Neural cell (in vitro differentiated cells): ENCODE measurements at regions not wholly inside any gene's neighbourhood (a gene's known extent, or its start where the extent isn't known, plus 50 kb on each side); places are given as distances from the start of the nearest gene placed in this dataset.

Experiments used
- H2AFZ ChIP-seq: fragments of 200-600, 300-800 bp; sonication (generic), shearing (Covaris generic); 2 replicates; pipeline ENCODE4 v1.6.0; 2014; ENCODE audit warnings: low read depth, mild to moderate bottlenecking, antibody characterized with exemption, low read length, moderate library complexity
- H3F3A ChIP-seq: fragments of 200-600 bp; shearing (Covaris generic); 2 replicates; pipeline ENCODE4 v1.6.1; 2016; ENCODE audit warnings: mild to moderate bottlenecking, moderate library complexity, mixed read lengths, antibody characterized with exemption, low read length; ENCODE audit not compliant: insufficient read depth, poor library complexity, severe bottlenecking
- H3K27ac ChIP-seq: fragments of 200-600, 300-800 bp; sonication (generic), shearing (Covaris generic); 2 replicates; pipeline ENCODE4 v1.5.1; 2014; ENCODE audit warnings: mild to moderate bottlenecking, low read length, moderate library complexity
- H3K27me3 ChIP-seq: fragments of 300-800, 200-600 bp; sonication (generic), shearing (Covaris generic); 2 replicates; pipeline ENCODE4 v1.6.0; 2014; ENCODE audit warnings: mild to moderate bottlenecking, low read depth, low read length, moderate library complexity; ENCODE audit not compliant: insufficient read depth
- H3K36me3 ChIP-seq: fragments of 300-800, 200-600 bp; sonication (generic), shearing (Covaris generic); 2 replicates; pipeline ENCODE4 v1.5.1; 2014; ENCODE audit warnings: mild to moderate bottlenecking, antibody characterized with exemption, low read length, moderate library complexity; ENCODE audit not compliant: insufficient read depth
- H3K4me2 ChIP-seq: fragments of 300-800, 200-600 bp; sonication (generic), shearing (Covaris generic); 2 replicates; pipeline ENCODE4 v1.6.0; 2014; ENCODE audit warnings: mild to moderate bottlenecking, low read length
- H3K4me3 ChIP-seq: fragments of 300-800, 200-600 bp; sonication (generic), shearing (Covaris generic); 2 replicates; pipeline ENCODE4 v1.5.1; 2014; ENCODE audit warnings: mild to moderate bottlenecking, low read length, moderate library complexity
- H3K79me2 ChIP-seq: fragments of 200-600 bp; shearing (Covaris generic); replicated peaks from 2 replicates; pipeline ENCODE4 v1.6.0; 2014; ENCODE audit warnings: mild to moderate bottlenecking, low read length, moderate library complexity; ENCODE audit not compliant: insufficient read depth
- H3K9ac ChIP-seq: fragments of 300-800, 200-600 bp; sonication (generic), shearing (Covaris generic); 2 replicates; pipeline ENCODE4 v1.6.1; 2016; ENCODE audit warnings: mild to moderate bottlenecking, low read length, mixed read lengths
- H3K9me2 ChIP-seq: fragments of 200-600 bp; shearing (Covaris generic); 2 replicates; pipeline ENCODE4 v1.6.1; 2016; ENCODE audit warnings: mild to moderate bottlenecking, low read length, mixed read lengths; ENCODE audit not compliant: insufficient read depth
- H3K9me3 ChIP-seq: fragments of 200-600, 300-800 bp; sonication (generic), shearing (Covaris generic); 2 replicates; pipeline ENCODE4 v1.6.1; 2016; ENCODE audit warnings: mild to moderate bottlenecking, mixed run types, low read length, moderate library complexity, mixed read lengths
- H4K20me1 ChIP-seq: fragments of 200-600 bp; shearing (Covaris generic); 2 replicates; pipeline ENCODE4 v1.6.1; 2016; ENCODE audit warnings: mild to moderate bottlenecking, mixed run types; ENCODE audit not compliant: insufficient read depth
- CTCF ChIP-seq: fragments of 450-650 bp; IDR thresholded peaks from 2 replicates; pipeline ENCODE4 v1.5.1; 2014; ENCODE audit warnings: antibody characterized with exemption, mild to moderate bottlenecking, moderate library complexity; ENCODE audit not compliant: poor library complexity, severe bottlenecking
- EP300 ChIP-seq: fragments of 450-650 bp; conservative IDR thresholded peaks from 2 replicates; pipeline ENCODE4 v1.6.1; 2014; ENCODE audit warnings: antibody characterized with exemption, mild to moderate bottlenecking, moderate library complexity; ENCODE audit not compliant: poor library complexity, severe bottlenecking
- EZH2 ChIP-seq: fragments of 200-600, 300-800 bp; shearing (Covaris generic), sonication (generic); IDR thresholded peaks from 2 replicates; pipeline ENCODE4 v1.6.1; 2014; ENCODE audit warnings: antibody characterized with exemption, low read length, borderline replicate concordance, mild to moderate bottlenecking; ENCODE audit not compliant: insufficient read depth, poor library complexity, severe bottlenecking
- MXI1 ChIP-seq: fragments of 450-650 bp; conservative IDR thresholded peaks from 2 replicates; pipeline ENCODE4 v1.6.1; 2014; ENCODE audit warnings: antibody characterized with exemption, mild to moderate bottlenecking; ENCODE audit not compliant: poor library complexity, severe bottlenecking
- POLR2AphosphoS5 ChIP-seq: IDR thresholded peaks from 2 replicates; pipeline ENCODE4 v1.6.1; 2012
- RAD21 ChIP-seq: fragments of 450-650 bp; conservative IDR thresholded peaks from 2 replicates; pipeline ENCODE4 v1.6.1; 2014; ENCODE audit warnings: antibody characterized with exemption, mild to moderate bottlenecking, moderate library complexity
- REST ChIP-seq: IDR thresholded peaks from 2 replicates; pipeline ENCODE4 v1.6.1; 2012; ENCODE audit warnings: borderline replicate concordance
- SMC3 ChIP-seq: fragments of 450-650 bp; conservative IDR thresholded peaks from 2 replicates; pipeline ENCODE4 v1.6.1; 2014; ENCODE audit warnings: antibody characterized with exemption, mild to moderate bottlenecking, moderate library complexity; ENCODE audit not compliant: poor library complexity
- TAF1 ChIP-seq: IDR thresholded peaks from 2 replicates; pipeline ENCODE4 v1.6.1; 2012; ENCODE audit warnings: low read depth

GRCh38 chr11:8757533-8757932, 74.9 kb downstream of the RPL27A start:
- Histone ChIP-seq H3K27ac (no peak overlapping the region), H3K4me2 (no peak overlapping the region), H3K9me3 (no peaks in the 10 kb centered on the region), H3F3A (no peaks in the 10 kb centered on the region), H3K27me3 (no peaks in the 10 kb centered on the region), H4K20me1 (no peaks in the 10 kb centered on the region), H3K9me2 (no peaks in the 10 kb centered on the region), H2AFZ (no peak overlapping the region), H3K79me2 (no peaks in the 10 kb centered on the region), H3K4me3 (no peak overlapping the region), H3K9ac (no peak overlapping the region), H3K36me3 (no peaks in the 10 kb centered on the region)
- TF ChIP-seq EP300, result no peak
- no peak for TF ChIP-seq REST
- TF ChIP-seq TAF1, result no peak
- TF ChIP-seq MXI1, result no peak
- no peak for TF ChIP-seq SMC3
- TF ChIP-seq RAD21, result no peak
- TF ChIP-seq POLR2AphosphoS5, result no peak
- TF ChIP-seq CTCF, result no peak
- TF ChIP-seq EZH2, result no peak

GRCh38 chr11:8758619-8759169, 76.1 kb downstream of the RPL27A start:
- no peaks in the 10 kb centered on the region for H3K36me3 ChIP-seq
- no peaks in the 10 kb centered on the region for H4K20me1 ChIP-seq
- H2AFZ ChIP-seq, result no peak overlapping the region
- H3K79me2 ChIP-seq, result no peaks in the 10 kb centered on the region
- no peaks in the 10 kb centered on the region for H3F3A ChIP-seq
- H3K27ac ChIP-seq, result no peak overlapping the region
- no peaks in the 10 kb centered on the region for H3K9me2 ChIP-seq
- no peak overlapping the region for H3K9ac ChIP-seq
- no peak overlapping the region for H3K4me2 ChIP-seq
- no peak for TF ChIP-seq EP300
- TF ChIP-seq TAF1, result no peak
- TF ChIP-seq POLR2AphosphoS5, result no peak
- TF ChIP-seq MXI1, result no peak
- TF ChIP-seq CTCF, result no peak
- TF ChIP-seq EZH2, result no peak
- TF ChIP-seq REST, result no peak
- no peak for TF ChIP-seq SMC3
- no peak for TF ChIP-seq RAD21
- H3K9me3 ChIP-seq, result no peaks in the 10 kb centered on the region
- no peak overlapping the region for H3K4me3 ChIP-seq
- H3K27me3 ChIP-seq, result no peaks in the 10 kb centered on the region
